ENCODE measurements at regions not wholly inside any gene's neighbourhood (a gene's known extent, or its start where the extent isn't known, plus 50 kb on each side); places are given as distances from the start of the nearest gene placed in this dataset.
A peak's percentile ranks its signal among the peaks of the same experiment; 100 is the strongest.

GRCh38 chr4:114334884-114335330 lies 263.7 kb upstream of the UGT8 start:
- H3K4me3 ChIP-seq (ENCODE audit: control insufficient read depth, low read depth, low read length), result no peak overlapping the region
- DNase-seq (ENCODE audit: low read depth), result no peak
- TF ChIP-seq, protein P1, sequence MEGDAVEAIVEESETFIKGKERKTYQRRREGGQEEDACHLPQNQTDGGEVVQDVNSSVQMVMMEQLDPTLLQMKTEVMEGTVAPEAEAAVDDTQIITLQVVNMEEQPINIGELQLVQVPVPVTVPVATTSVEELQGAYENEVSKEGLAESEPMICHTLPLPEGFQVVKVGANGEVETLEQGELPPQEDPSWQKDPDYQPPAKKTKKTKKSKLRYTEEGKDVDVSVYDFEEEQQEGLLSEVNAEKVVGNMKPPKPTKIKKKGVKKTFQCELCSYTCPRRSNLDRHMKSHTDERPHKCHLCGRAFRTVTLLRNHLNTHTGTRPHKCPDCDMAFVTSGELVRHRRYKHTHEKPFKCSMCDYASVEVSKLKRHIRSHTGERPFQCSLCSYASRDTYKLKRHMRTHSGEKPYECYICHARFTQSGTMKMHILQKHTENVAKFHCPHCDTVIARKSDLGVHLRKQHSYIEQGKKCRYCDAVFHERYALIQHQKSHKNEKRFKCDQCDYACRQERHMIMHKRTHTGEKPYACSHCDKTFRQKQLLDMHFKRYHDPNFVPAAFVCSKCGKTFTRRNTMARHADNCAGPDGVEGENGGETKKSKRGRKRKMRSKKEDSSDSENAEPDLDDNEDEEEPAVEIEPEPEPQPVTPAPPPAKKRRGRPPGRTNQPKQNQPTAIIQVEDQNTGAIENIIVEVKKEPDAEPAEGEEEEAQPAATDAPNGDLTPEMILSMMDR (conservative IDR thresholded peaks at IDR 0.05; ENCODE audit: control insufficient read depth, insufficient read depth, low read depth, low read length), result no peak

- TF ChIP-seq, protein P1 (conservative IDR thresholded peaks at IDR 0.05; ENCODE audit: control insufficient read depth, insufficient read depth, low read depth, low read length), result no peak
- no peak for DNase-seq (ENCODE audit: low read depth)
- no peak overlapping the region for H3K4me3 ChIP-seq (ENCODE audit: control insufficient read depth, low read depth, low read length)
Observed at GRCh38 chr4:114335339-114335738, 263.3 kb upstream of the UGT8 start.

- H3K4me3 ChIP-seq (ENCODE audit: control insufficient read depth, low read depth, low read length), result no peak overlapping the region
- DNase-seq (ENCODE audit: low read depth), result no peak
- TF ChIP-seq, protein P1 (conservative IDR thresholded peaks at IDR 0.05; ENCODE audit: control insufficient read depth, insufficient read depth, low read depth, low read length), result no peak
Observed at GRCh38 chr4:114343015-114343414, 255.6 kb upstream of the UGT8 start.

DNA sequence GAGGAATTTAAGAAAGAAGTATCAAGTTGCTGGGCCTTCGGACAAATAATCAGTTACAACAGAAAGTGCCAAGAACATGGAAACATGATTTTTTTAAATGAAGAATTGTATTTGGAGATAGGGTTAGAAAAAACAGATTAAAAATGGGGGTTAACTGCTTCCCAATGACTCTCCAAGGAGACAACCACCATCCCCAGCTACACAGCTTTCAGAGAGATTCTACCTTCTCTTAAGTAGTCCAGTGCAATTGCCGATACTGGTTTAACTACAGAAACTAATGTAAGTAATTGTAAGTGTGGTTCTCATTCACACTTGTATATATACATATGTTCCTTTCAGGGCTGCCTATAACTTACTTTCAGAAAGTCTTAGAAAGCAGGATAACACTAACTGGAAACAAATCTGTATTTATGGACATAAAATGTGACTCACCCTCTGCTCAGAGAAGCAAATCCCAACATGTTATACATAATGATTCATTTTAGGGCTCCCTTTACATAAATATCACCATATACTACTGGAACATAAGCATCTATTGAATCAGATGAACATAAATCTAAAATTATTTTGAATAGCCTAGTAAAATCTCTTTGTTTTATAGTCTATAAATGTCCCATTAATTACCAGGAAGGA lies 248.9 kb upstream of the UGT8 start:
- TF ChIP-seq, protein P1 (conservative IDR thresholded peaks at IDR 0.05; ENCODE audit: control insufficient read depth, insufficient read depth, low read depth, low read length), result no peak
- no peak overlapping the region for H3K4me3 ChIP-seq (ENCODE audit: control insufficient read depth, low read depth, low read length)
- peak; percentile 56 for DNase-seq (ENCODE audit: low read depth)

- no peak for DNase-seq (ENCODE audit: low read depth)
- H3K4me3 ChIP-seq (ENCODE audit: control insufficient read depth, low read depth, low read length), result no peak overlapping the region
- TF ChIP-seq, protein P1 (conservative IDR thresholded peaks at IDR 0.05; ENCODE audit: control insufficient read depth, insufficient read depth, low read depth, low read length), result no peak
Observed at GRCh38 chr4:114358901-114359300, 239.7 kb upstream of the UGT8 start.

DNA sequence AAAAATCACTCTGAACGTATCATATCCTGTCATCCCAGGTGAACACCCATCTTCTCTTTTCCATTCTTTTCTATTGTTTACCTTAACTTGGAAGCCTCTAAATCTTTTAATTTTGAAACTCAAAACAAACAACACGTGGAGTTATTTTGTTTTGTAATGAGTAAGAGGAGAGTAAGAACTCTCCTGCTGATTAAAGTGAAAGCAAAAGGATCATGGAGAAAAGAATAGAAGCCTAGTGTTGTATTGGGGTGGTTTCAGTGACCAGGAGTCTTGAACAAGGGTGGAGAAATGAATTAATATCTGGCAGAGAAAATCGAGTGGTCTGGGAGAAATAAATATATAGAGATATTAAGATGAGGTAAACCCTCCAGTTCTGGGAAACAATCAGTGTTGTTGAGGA lies 237.4 kb upstream of the UGT8 start:
- TF ChIP-seq, protein P1 (conservative IDR thresholded peaks at IDR 0.05; ENCODE audit: control insufficient read depth, insufficient read depth, low read depth, low read length), result no peak
- no peak for DNase-seq (ENCODE audit: low read depth)
- no peak overlapping the region for H3K4me3 ChIP-seq (ENCODE audit: control insufficient read depth, low read depth, low read length)

DNA sequence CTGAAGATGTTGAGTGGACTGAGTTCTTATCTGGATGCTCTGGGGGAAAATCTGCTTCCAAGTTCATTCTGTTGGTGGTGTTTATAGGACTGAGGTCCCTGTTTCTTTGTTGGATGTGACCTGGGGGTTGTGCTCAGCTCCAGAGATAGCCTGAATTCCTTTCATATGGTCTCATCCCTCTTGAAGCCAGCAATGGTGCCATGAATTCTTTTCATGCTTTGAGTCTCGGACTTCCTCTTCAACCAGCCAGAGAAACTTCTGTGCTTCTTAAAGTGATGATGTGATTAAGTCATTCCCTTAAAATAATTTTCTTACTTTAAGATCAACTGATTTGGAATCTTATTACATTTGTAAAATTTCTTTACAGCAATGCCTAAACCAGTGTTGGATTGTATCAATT lies 233.8 kb upstream of the UGT8 start:
- H3K4me3 ChIP-seq (ENCODE audit: control insufficient read depth, low read depth, low read length), result no peak overlapping the region
- peak; percentile 38 for DNase-seq (ENCODE audit: low read depth)
- TF ChIP-seq, protein P1 (conservative IDR thresholded peaks at IDR 0.05; ENCODE audit: control insufficient read depth, insufficient read depth, low read depth, low read length), result no peak

Data from fibroblast of mammary gland (primary cell).